H1 (cell line): ENCODE measurements at regions not wholly inside any gene's neighbourhood (a gene's known extent, or its start where the extent isn't known, plus 50 kb on each side); places are given as distances from the start of the nearest gene placed in this dataset.

Experiments
- CTCF ChIA-PET: fragments of 300-600 bp; sonication (Branson Sonifier 250); formaldehyde crosslinking; loops from one replicate; lab custom pipeline; 2021; ENCODE audit not compliant: partially characterized antibody; lab: Charles Lee
- POLR2A ChIA-PET: fragments of 300-600 bp; sonication (Branson Sonifier 250); formaldehyde crosslinking; loops from one replicate; lab custom pipeline; 2021; ENCODE audit warnings: inconsistent platforms; ENCODE audit not compliant: partially characterized antibody; lab: Charles Lee
- DNase-seq, 2 experiments: peaks; one replicate each; pipeline versions ENCODE4 v3.0.0 to v3.0.0-alpha.2; 2010 to 2022; ENCODE audit warnings: low spot score in 2 of 2, low read depth in 1 of 2, mixed read lengths in 1 of 2
- FAIRE-seq: peaks from 2 replicates; lab custom pipeline; 2011; peaks lifted over from hg19 to GRCh38; lab: Jason Lieb, UNC
- H2AFZ ChIP-seq: 2 replicates; pipeline ENCODE4 v1.8.1; 2012; ENCODE audit warnings: low read length, inconsistent platforms
- H2AK5ac ChIP-seq: 2 replicates; pipeline ENCODE4 v1.6.1; 2013; ENCODE audit warnings: low read depth, low read length
- H2BK120ac ChIP-seq: replicated peaks from 2 replicates; pipeline ENCODE3; 2013; ENCODE audit warnings: low read depth, low read length, inconsistent platforms
- H2BK12ac ChIP-seq: 2 replicates; pipeline ENCODE4 v1.6.1; 2013; ENCODE audit warnings: low read depth, low read length
- H2BK15ac ChIP-seq: 2 replicates; pipeline ENCODE4 v1.6.1; 2013; ENCODE audit warnings: low read length
- H2BK20ac ChIP-seq: 2 replicates; pipeline ENCODE4 v1.6.1; 2013; ENCODE audit warnings: low read length
- H2BK5ac ChIP-seq: 2 replicates; pipeline ENCODE4 v1.6.1; 2013; ENCODE audit warnings: low read depth, low read length
- H3K14ac ChIP-seq: 2 replicates; pipeline ENCODE4 v1.6.1; 2013; ENCODE audit warnings: inconsistent platforms; ENCODE audit not compliant: insufficient read length
- H3K18ac ChIP-seq: 2 replicates; pipeline ENCODE4 v1.6.1; 2013; ENCODE audit warnings: low read length; ENCODE audit errors: extremely low read depth
- H3K23ac ChIP-seq: 2 replicates; pipeline ENCODE4 v1.6.1; 2013; ENCODE audit warnings: inconsistent platforms; ENCODE audit not compliant: insufficient read length
- H3K23me2 ChIP-seq: 2 replicates; pipeline ENCODE4 v1.6.1; 2013; ENCODE audit warnings: low read depth, low read length
- H3K27ac ChIP-seq: 2 replicates; pipeline ENCODE4 v1.6.1; 2011; ENCODE audit warnings: low read depth, low read length, inconsistent platforms
- H3K27me3 ChIP-seq, 4 experiments: replicated peaks in 1 of 4; 1 replicate in 1 of 4; 2 replicates in 3 of 4; pipeline versions ENCODE4 v1.6.1 to v1.8.1; 2011 to 2013; ENCODE audit warnings: low read length in 3 of 4, mild to moderate bottlenecking in 3 of 4, inconsistent platforms in 2 of 4, mixed read lengths in 2 of 4, moderate library complexity in 1 of 4; ENCODE audit not compliant: control insufficient read depth in 3 of 4, insufficient read depth in 3 of 4; ENCODE audit errors: extremely low read depth in 1 of 4
- H3K36me3 ChIP-seq, 4 experiments: 2 replicates each; pipeline versions ENCODE4 v1.6.1 to v1.8.1; 2011 to 2013; ENCODE audit warnings: mild to moderate bottlenecking in 4 of 4, low read length in 3 of 4, moderate library complexity in 2 of 4, control low read depth in 1 of 4, inconsistent platforms in 1 of 4; ENCODE audit not compliant: insufficient read depth in 4 of 4, control insufficient read depth in 2 of 4
- H3K4ac ChIP-seq: replicated peaks from 2 replicates; pipeline ENCODE3; 2013; ENCODE audit warnings: low read length, low read depth, mixed read lengths, inconsistent platforms; ENCODE audit not compliant: insufficient read length
- H3K4me1 ChIP-seq, 4 experiments: replicated peaks in 1 of 4; 1 replicate in 1 of 4; 2 replicates in 3 of 4; pipeline versions ENCODE4 v1.6.1 to v1.8.1; 2011 to 2013; ENCODE audit warnings: low read length in 3 of 4, inconsistent platforms in 2 of 4, mixed read lengths in 1 of 4; ENCODE audit not compliant: insufficient read depth in 4 of 4, control insufficient read depth in 3 of 4
- H3K4me2 ChIP-seq, 2 experiments: 2 replicates each; pipeline versions ENCODE4 v1.6.1 to v1.8.1; 2011 to 2013; ENCODE audit warnings: low read depth in 2 of 2, low read length in 2 of 2, control low read depth in 1 of 2, inconsistent platforms in 1 of 2, mild to moderate bottlenecking in 1 of 2; ENCODE audit not compliant: insufficient read depth in 1 of 2
- H3K4me3 ChIP-seq, 4 experiments: fragments of 200-600, 300-600 bp in 1 of 4; sonication (generic), shearing (Covaris generic), sonication (Bioruptor Twin) in 1 of 4; 2 replicates each; pipeline versions ENCODE4 v1.5.1 to v1.8.1; 2011 to 2016; ENCODE audit warnings: low read length in 4 of 4, low read depth in 3 of 4, control low read depth in 2 of 4, inconsistent platforms in 2 of 4, mild to moderate bottlenecking in 2 of 4, mixed read lengths in 1 of 4, moderate library complexity in 1 of 4; ENCODE audit not compliant: insufficient read depth in 2 of 4; ENCODE audit errors: extremely low read depth in 1 of 4
- H3K56ac ChIP-seq: replicated peaks from 2 replicates; pipeline ENCODE3; 2013; ENCODE audit warnings: low read depth, mild to moderate bottlenecking, mixed read lengths, low read length, inconsistent platforms; ENCODE audit not compliant: insufficient read length
- H3K79me1 ChIP-seq: 2 replicates; pipeline ENCODE4 v1.6.1; 2013; ENCODE audit warnings: low read depth, low read length, control low read depth
- H3K79me2 ChIP-seq, 2 experiments: 2 replicates each; pipeline versions ENCODE4 v1.6.1 to v1.8.1; 2012 to 2013; ENCODE audit warnings: low read length in 2 of 2, mild to moderate bottlenecking in 2 of 2, inconsistent platforms in 1 of 2; ENCODE audit not compliant: insufficient read depth in 2 of 2, control insufficient read depth in 1 of 2
- H3K9ac ChIP-seq, 4 experiments: replicated peaks in 1 of 4; 1 replicate in 1 of 4; 2 replicates in 3 of 4; pipeline versions ENCODE4 v1.6.1 to v1.8.1; 2011 to 2013; ENCODE audit warnings: low read depth in 3 of 4, low read length in 3 of 4, control low read depth in 2 of 4, mild to moderate bottlenecking in 2 of 4, moderate library complexity in 2 of 4, inconsistent platforms in 1 of 4; ENCODE audit errors: extremely low read depth in 1 of 4
- H3K9me3 ChIP-seq, 2 experiments: 2 replicates each; pipeline versions ENCODE4 v1.6.1 to v1.8.1; 2012 to 2013; ENCODE audit warnings: mild to moderate bottlenecking in 2 of 2, moderate library complexity in 2 of 2, control low read depth in 1 of 2, inconsistent platforms in 1 of 2, low read depth in 1 of 2, low read length in 1 of 2, mixed read lengths in 1 of 2; ENCODE audit not compliant: insufficient read depth in 2 of 2
- H4K20me1 ChIP-seq, 2 experiments: replicated peaks in 1 of 2; 2 replicates each; pipeline versions ENCODE3 to v1.8.1; 2011 to 2013; ENCODE audit warnings: inconsistent platforms in 2 of 2, low read length in 2 of 2, mild to moderate bottlenecking in 1 of 2; ENCODE audit not compliant: insufficient read depth in 2 of 2, control insufficient read depth in 1 of 2
- H4K5ac ChIP-seq: 2 replicates; pipeline ENCODE4 v1.6.1; 2013; ENCODE audit warnings: low read length, low read depth, mixed read lengths, inconsistent platforms; ENCODE audit not compliant: insufficient read length
- H4K8ac ChIP-seq: 2 replicates; pipeline ENCODE4 v1.8.0; 2013; ENCODE audit warnings: mild to moderate bottlenecking, moderate library complexity, low read length, inconsistent platforms; ENCODE audit not compliant: insufficient read depth; ENCODE audit errors: extremely low read depth
- H4K91ac ChIP-seq: replicated peaks from 2 replicates; pipeline ENCODE3; 2013; ENCODE audit warnings: low read length, mixed read lengths, inconsistent platforms; ENCODE audit not compliant: insufficient read length
- CTCF ChIP-seq, 3 experiments: IDR thresholded peaks; 1 replicate in 2 of 3; 2 replicates in 1 of 3; pipeline versions ENCODE4 v1.5.1 to v1.6.1; 2011; ENCODE audit warnings: low read length in 3 of 3, mild to moderate bottlenecking in 3 of 3, inconsistent platforms in 2 of 3, low read depth in 1 of 3, moderate library complexity in 1 of 3; ENCODE audit not compliant: insufficient read depth in 1 of 3; ENCODE audit errors: control extremely low read depth in 1 of 3
- FOSL1 ChIP-seq: IDR thresholded peaks from 2 replicates; pipeline ENCODE4 v1.6.1; 2011; ENCODE audit warnings: mild to moderate bottlenecking, low read depth, low read length, moderate library complexity; ENCODE audit not compliant: insufficient read depth
- RAD21 ChIP-seq, 2 experiments: IDR thresholded peaks in 1 of 2; conservative IDR thresholded peaks in 1 of 2; 2 replicates each; pipeline ENCODE4 v1.6.1; 2011; ENCODE audit warnings: low read depth in 2 of 2, low read length in 2 of 2, improper control_type of control experiment in 1 of 2, inconsistent platforms in 1 of 2, mild to moderate bottlenecking in 1 of 2, moderate library complexity in 1 of 2
- ZNF274 ChIP-seq: IDR thresholded peaks from 2 replicates; pipeline ENCODE4 v1.7.0; 2012; ENCODE audit warnings: low read length, borderline replicate concordance; ENCODE audit errors: extremely low read depth
- WGBS, 2 experiments: shearing (Covaris generic) in 1 of 2; methylation state at CpG; one replicate each; pipeline versions ENCODE4 v1.1.6 to v1.1.7; 2013 to 2015; ENCODE audit warnings: low lambda C conversion rate in 2 of 2, mixed read lengths in 2 of 2, inconsistent platforms in 1 of 2, low coverage in 1 of 2, missing lambda C conversion rate in 1 of 2; ENCODE audit not compliant: insufficient replicate concordance in 2 of 2, insufficient coverage in 1 of 2, insufficient read length in 1 of 2; ENCODE audit errors: extremely low coverage in 1 of 2, missing lambda C conversion rate in 1 of 2; 5-methylcytosine and 5-hydroxymethylcytosine counted together

GRCh38 chr1:65687428-65688214, 105.1 kb upstream of the PDE4B start:
- ChIA-PET CTCF (interaction anchor here (0.6 to 4.5 kb wide), 71 partner anchors 9 to 1253 kb away, joined by 3 to 69 read pairs (median 4); no protein-coding TSS in a partner anchor), POLR2A (interaction anchor here (0.5 to 1.5 kb wide), 3 partner anchors 270 to 452 kb away, joined by 3 to 5 read pairs (median 3); no protein-coding TSS in a partner anchor)
- Histone ChIP-seq H2BK15ac (no peak overlapping the region), H3K79me1 (no peaks in the 10 kb centered on the region), H3K23ac (no peak overlapping the region), H4K20me1 (no peaks in the 10 kb centered on the region), H3K23me2 (no peaks in the 10 kb centered on the region), H3K36me3 (no peaks in the 10 kb centered on the region), H4K5ac (no peak overlapping the region), H2BK20ac (no peak overlapping the region; the same call in 1 of the 2 replicates), H4K91ac (no peak overlapping the region), H3K9ac (no peak overlapping the region), H3K27me3 (no peaks in the 10 kb centered on the region), H3K4me3 (no peak overlapping the region), H3K4me1 (peaks cover 0 to 3% (median 0%) of the 10 kb centered on the region in 4 experiments; a peak in 2 of 7 replicates), H3K14ac (no peak overlapping the region), H3K79me2 (no peaks in the 10 kb centered on the region), H4K8ac (no peak overlapping the region), H2BK5ac (no peak overlapping the region), H2BK12ac (no peak overlapping the region), H2AFZ (peak overlapping the region; percentile 54; the same call in 1 of the 2 replicates), H3K4me2 (0 out of 4 replicates have a peak overlapping the region, but pooled peaks of 1 of the 2 experiments have one; percentile 4), H3K18ac (no peak overlapping the region), H3K56ac (no peak overlapping the region), H3K9me3 (peaks cover 4 to 8% of the 10 kb centered on the region in 2 experiments; a peak in 2 of 4 replicates), H3K27ac (no peak overlapping the region), H3K4ac (no peak overlapping the region), H2AK5ac (no peak overlapping the region), H2BK120ac (no peak overlapping the region)
- DNase-seq (peak; percentile 29 to 95), FAIRE-seq (peak; percentile 74)
- TF ChIP-seq ZNF274 (no peak), CTCF (IDR thresholded peaks at IDR 0.05; ENCODE audit: control extremely low read depth in 1 of 3, insufficient read depth in 1 of 3, low read depth in 1 of 3, low read length in 3 of 3) (peak; percentile 81 to 90 (median 88)), FOSL1 (no peak), RAD21 (IDR thresholded peaks at IDR 0.05 in 1 of 2, conservative IDR thresholded peaks at IDR 0.05 in 1 of 2; ENCODE audit: low read depth in 2 of 2, low read length in 2 of 2) (peak; percentile 99 to 100)
- 40% methylated on average over 8 of the region's 8 CpGs; no CpG with 5 or more reads in 1 of the 2 experiments for WGBS, 2 experiments
